ENCODE measurements at regions not wholly inside any gene's neighbourhood (a gene's known extent, or its start where the extent isn't known, plus 50 kb on each side); places are given as distances from the start of the nearest gene placed in this dataset.

DNA sequence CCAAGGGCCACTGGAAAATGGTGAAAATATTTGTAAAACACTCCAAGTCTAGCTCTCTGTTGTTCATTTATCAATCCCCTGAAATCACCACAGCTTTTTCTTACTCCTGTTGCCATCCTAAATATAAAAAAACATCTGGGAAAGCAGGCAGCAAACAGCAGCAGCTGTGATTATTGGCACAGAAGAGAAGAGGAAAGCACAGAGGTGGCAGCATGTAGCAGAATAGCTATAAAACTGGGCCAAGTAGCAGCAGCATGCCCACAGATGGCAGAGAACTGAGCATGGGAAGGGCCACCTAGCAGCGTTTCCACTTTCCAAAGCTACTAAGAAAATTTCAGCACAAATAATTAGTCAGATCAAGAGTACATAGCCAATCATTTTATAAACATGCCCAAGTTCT, 307.2 kb downstream of the SLC7A11 start:
- no peak overlapping the region for H2AFZ ChIP-seq (ENCODE audit: low read depth, low read length)
- no peaks in the 10 kb centered on the region for H3K79me2 ChIP-seq (ENCODE audit: insufficient read depth, low read length)
- no peaks in the 10 kb centered on the region for H3K27me3 ChIP-seq (ENCODE audit: insufficient read depth, low read length, poor library complexity)
- no peak for DNase-seq
- H3K36me3 ChIP-seq (ENCODE audit: insufficient read depth, low read length) = no peaks in the 10 kb centered on the region
- H3K9me3 ChIP-seq (ENCODE audit: insufficient read depth, low read length, severe bottlenecking) = no peaks in the 10 kb centered on the region
- H3K4me2 ChIP-seq (ENCODE audit: insufficient read depth, low read length) = no peak overlapping the region
- H3K27ac ChIP-seq (ENCODE audit: low read length) = no peak overlapping the region
- TF ChIP-seq EZH2 (IDR thresholded peaks at IDR 0.05; ENCODE audit: borderline replicate concordance, low read depth, low read length, severe bottlenecking) = no peak
- TF ChIP-seq, protein P1, sequence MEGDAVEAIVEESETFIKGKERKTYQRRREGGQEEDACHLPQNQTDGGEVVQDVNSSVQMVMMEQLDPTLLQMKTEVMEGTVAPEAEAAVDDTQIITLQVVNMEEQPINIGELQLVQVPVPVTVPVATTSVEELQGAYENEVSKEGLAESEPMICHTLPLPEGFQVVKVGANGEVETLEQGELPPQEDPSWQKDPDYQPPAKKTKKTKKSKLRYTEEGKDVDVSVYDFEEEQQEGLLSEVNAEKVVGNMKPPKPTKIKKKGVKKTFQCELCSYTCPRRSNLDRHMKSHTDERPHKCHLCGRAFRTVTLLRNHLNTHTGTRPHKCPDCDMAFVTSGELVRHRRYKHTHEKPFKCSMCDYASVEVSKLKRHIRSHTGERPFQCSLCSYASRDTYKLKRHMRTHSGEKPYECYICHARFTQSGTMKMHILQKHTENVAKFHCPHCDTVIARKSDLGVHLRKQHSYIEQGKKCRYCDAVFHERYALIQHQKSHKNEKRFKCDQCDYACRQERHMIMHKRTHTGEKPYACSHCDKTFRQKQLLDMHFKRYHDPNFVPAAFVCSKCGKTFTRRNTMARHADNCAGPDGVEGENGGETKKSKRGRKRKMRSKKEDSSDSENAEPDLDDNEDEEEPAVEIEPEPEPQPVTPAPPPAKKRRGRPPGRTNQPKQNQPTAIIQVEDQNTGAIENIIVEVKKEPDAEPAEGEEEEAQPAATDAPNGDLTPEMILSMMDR (IDR thresholded peaks at IDR 0.05; ENCODE audit: borderline replicate concordance, extremely low read depth, low read length, poor library complexity, severe bottlenecking) = no peak
- H3K4me3 ChIP-seq (ENCODE audit: low read depth in 1 of 2, low read length in 2 of 2) = no peak overlapping the region
- ATAC-seq (ENCODE audit: insufficient read depth, low read depth) = no peak
- no peaks in the 10 kb centered on the region for H4K20me1 ChIP-seq (ENCODE audit: insufficient read depth, low read length)
- no peak overlapping the region for H3K9ac ChIP-seq (ENCODE audit: low read depth, low read length)
- H3K4me1 ChIP-seq (ENCODE audit: insufficient read depth, low read length) = no peaks in the 10 kb centered on the region

DNA sequence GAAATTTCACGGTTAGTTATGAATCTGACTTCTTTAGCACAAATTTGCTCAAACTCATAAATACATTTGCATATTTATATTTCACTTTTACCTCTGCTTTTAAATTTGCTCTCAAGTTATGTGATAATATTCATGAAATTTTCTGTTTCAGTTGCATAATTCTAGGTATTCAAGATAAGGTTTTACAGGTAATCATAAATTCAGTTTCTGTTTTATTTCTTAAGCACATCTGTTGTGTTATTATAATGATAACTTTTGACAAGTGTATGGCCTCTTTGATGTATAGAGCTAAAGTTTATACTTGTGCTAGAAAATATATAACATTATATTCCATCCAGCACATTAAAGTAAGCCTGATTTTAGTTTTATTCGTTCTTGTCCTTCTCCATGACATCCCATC, 308.1 kb downstream of the SLC7A11 start:
- Histone ChIP-seq H2AFZ (ENCODE audit: low read depth, low read length) (no peak overlapping the region), H3K4me1 (ENCODE audit: insufficient read depth, low read length) (no peaks in the 10 kb centered on the region), H3K79me2 (ENCODE audit: insufficient read depth, low read length) (no peaks in the 10 kb centered on the region), H3K4me2 (ENCODE audit: insufficient read depth, low read length) (no peak overlapping the region), H3K4me3 (ENCODE audit: low read depth in 1 of 2, low read length in 2 of 2) (no peak overlapping the region), H3K27ac (ENCODE audit: low read length) (no peak overlapping the region), H3K36me3 (ENCODE audit: insufficient read depth, low read length) (no peaks in the 10 kb centered on the region), H3K9me3 (ENCODE audit: insufficient read depth, low read length, severe bottlenecking) (no peaks in the 10 kb centered on the region), H3K9ac (ENCODE audit: low read depth, low read length) (no peak overlapping the region), H3K27me3 (ENCODE audit: insufficient read depth, low read length, poor library complexity) (no peaks in the 10 kb centered on the region), H4K20me1 (ENCODE audit: insufficient read depth, low read length) (no peaks in the 10 kb centered on the region)
- no peak for TF ChIP-seq EZH2 (IDR thresholded peaks at IDR 0.05; ENCODE audit: borderline replicate concordance, low read depth, low read length, severe bottlenecking)
- TF ChIP-seq, protein P1 (IDR thresholded peaks at IDR 0.05; ENCODE audit: borderline replicate concordance, extremely low read depth, low read length, poor library complexity, severe bottlenecking) = no peak
- DNase-seq = no peak
- no peak for ATAC-seq (ENCODE audit: insufficient read depth, low read depth)

DNA sequence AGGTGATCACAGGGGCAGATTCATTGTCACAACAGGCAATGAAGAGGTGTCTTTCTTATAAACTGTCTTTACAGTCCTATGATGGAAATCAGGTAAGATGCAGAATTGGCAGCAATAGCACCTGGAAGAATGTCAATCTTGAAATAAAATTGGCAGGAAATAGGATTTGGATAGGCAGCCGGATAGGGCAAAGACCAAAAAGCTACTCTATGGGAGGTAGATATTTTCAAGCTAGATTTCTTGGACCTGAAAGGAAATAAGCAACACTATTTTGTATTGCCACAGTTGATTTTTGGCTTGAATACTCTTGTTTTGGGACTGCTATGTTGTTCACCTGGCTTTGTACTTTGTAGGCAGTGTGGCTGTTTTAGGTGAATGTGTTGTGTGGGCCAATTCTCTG, 314.2 kb downstream of the SLC7A11 start:
- TF ChIP-seq, protein P1 (IDR thresholded peaks at IDR 0.05; ENCODE audit: borderline replicate concordance, extremely low read depth, low read length, poor library complexity, severe bottlenecking) = no peak
- TF ChIP-seq EZH2 (IDR thresholded peaks at IDR 0.05; ENCODE audit: borderline replicate concordance, low read depth, low read length, severe bottlenecking) = no peak
- H3K9ac ChIP-seq (ENCODE audit: low read depth, low read length) = no peak overlapping the region
- no peaks in the 10 kb centered on the region for H3K9me3 ChIP-seq (ENCODE audit: insufficient read depth, low read length, severe bottlenecking)
- H3K4me3 ChIP-seq (ENCODE audit: low read depth in 1 of 2, low read length in 2 of 2) = no peak overlapping the region
- DNase-seq (no peak), ATAC-seq (ENCODE audit: insufficient read depth, low read depth) (no peak)
- H3K4me1 ChIP-seq (ENCODE audit: insufficient read depth, low read length) = no peaks in the 10 kb centered on the region
- H3K4me2 ChIP-seq (ENCODE audit: insufficient read depth, low read length) = no peak overlapping the region
- H3K27me3 ChIP-seq (ENCODE audit: insufficient read depth, low read length, poor library complexity) = no peaks in the 10 kb centered on the region
- H3K79me2 ChIP-seq (ENCODE audit: insufficient read depth, low read length) = no peaks in the 10 kb centered on the region
- H3K36me3 ChIP-seq (ENCODE audit: insufficient read depth, low read length) = no peaks in the 10 kb centered on the region
- no peaks in the 10 kb centered on the region for H4K20me1 ChIP-seq (ENCODE audit: insufficient read depth, low read length)
- no peak overlapping the region for H3K27ac ChIP-seq (ENCODE audit: low read length)
- H2AFZ ChIP-seq (ENCODE audit: low read depth, low read length) = no peak overlapping the region

DNA sequence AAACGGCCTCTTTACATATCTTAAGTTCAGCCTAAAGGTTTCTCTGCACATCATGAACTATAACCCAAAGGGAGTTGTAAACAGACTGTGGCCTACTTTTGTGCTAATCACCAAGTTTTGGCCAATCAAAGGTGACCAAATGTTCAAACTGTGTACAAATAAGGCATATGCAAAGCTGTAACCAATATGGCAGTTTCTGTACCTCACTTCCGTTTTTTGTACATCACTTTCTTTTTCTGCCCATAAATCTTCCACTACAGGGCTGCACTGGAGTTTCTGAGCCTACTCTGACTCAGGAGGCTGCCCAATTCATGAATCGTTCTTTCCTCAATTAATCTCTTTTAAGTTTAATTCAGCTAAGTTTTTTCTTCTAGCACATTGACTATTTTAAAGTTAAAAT, 318.7 kb downstream of the SLC7A11 start:
- H3K9ac ChIP-seq (ENCODE audit: low read depth, low read length) = no peak overlapping the region
- H4K20me1 ChIP-seq (ENCODE audit: insufficient read depth, low read length) = no peaks in the 10 kb centered on the region
- H3K27me3 ChIP-seq (ENCODE audit: insufficient read depth, low read length, poor library complexity) = no peaks in the 10 kb centered on the region
- H3K4me2 ChIP-seq (ENCODE audit: insufficient read depth, low read length) = no peak overlapping the region
- H3K36me3 ChIP-seq (ENCODE audit: insufficient read depth, low read length) = no peaks in the 10 kb centered on the region
- H3K27ac ChIP-seq (ENCODE audit: low read length) = no peak overlapping the region
- TF ChIP-seq EZH2 (IDR thresholded peaks at IDR 0.05; ENCODE audit: borderline replicate concordance, low read depth, low read length, severe bottlenecking) = no peak
- DNase-seq (no peak), ATAC-seq (ENCODE audit: insufficient read depth, low read depth) (no peak)
- no peaks in the 10 kb centered on the region for H3K9me3 ChIP-seq (ENCODE audit: insufficient read depth, low read length, severe bottlenecking)
- H3K4me1 ChIP-seq (ENCODE audit: insufficient read depth, low read length) = no peaks in the 10 kb centered on the region
- no peak overlapping the region for H3K4me3 ChIP-seq (ENCODE audit: low read depth in 1 of 2, low read length in 2 of 2)
- H3K79me2 ChIP-seq (ENCODE audit: insufficient read depth, low read length) = no peaks in the 10 kb centered on the region
- H2AFZ ChIP-seq (ENCODE audit: low read depth, low read length) = no peak overlapping the region
